ENCODE measurements at regions not wholly inside any gene's neighbourhood (a gene's known extent, or its start where the extent isn't known, plus 50 kb on each side); places are given as distances from the start of the nearest gene placed in this dataset.

DNA sequence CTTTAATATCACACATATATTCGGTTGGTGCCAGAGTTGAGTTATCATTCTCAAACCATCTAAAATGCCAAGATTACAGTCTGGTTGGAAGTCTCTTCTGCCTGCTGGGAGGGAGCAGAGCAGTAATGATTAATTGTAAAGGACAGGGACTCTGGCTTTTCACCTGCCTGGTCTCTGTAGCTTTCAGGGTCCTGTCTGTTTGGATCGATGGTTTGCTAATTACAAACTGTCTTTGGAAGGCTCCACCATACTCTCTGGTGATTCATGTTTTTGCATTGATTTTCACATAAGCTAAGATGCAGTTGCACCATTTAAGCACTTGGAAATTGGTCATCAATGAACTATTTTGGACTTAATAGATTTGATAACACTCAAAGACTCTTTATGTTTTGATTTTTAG lies 350.4 kb upstream of the SATB1 start:
- H3K27me3 ChIP-seq (replicated peaks; ENCODE audit: insufficient read depth) = no peaks in the 10 kb centered on the region
- H3K9ac ChIP-seq = no peak overlapping the region
- H2AFZ ChIP-seq = no peak overlapping the region
- no peaks in the 10 kb centered on the region for H3K4me1 ChIP-seq (ENCODE audit: insufficient read depth)
- no peak for DNase-seq
- in situ Hi-C loops (cut with MboI) = no loop called here
- H3K36me3 ChIP-seq (ENCODE audit: low read depth) = no peaks in the 10 kb centered on the region
- H4K20me1 ChIP-seq (ENCODE audit: insufficient read depth) = no peaks in the 10 kb centered on the region
- H3K9me2 ChIP-seq (ENCODE audit: insufficient read depth) = no peaks in the 10 kb centered on the region
- H3K4me2 ChIP-seq (ENCODE audit: unreplicated experiment) = no peak overlapping the region
- no peaks in the 10 kb centered on the region for H3K79me2 ChIP-seq (ENCODE audit: insufficient read depth)
- H3K9me3 ChIP-seq (ENCODE audit: low read depth) = no peaks in the 10 kb centered on the region
- H3F3A ChIP-seq (ENCODE audit: insufficient read depth) = no peaks in the 10 kb centered on the region
- WGBS, 2 experiments (ENCODE audit: low coverage in 1 of 2, low lambda C conversion rate in 2 of 2, missing lambda C conversion rate in 2 of 2) = 21 to 31% methylated on average over 2 of the region's 2 CpGs
- H3K27ac ChIP-seq = no peak overlapping the region
- TF ChIP-seq EZH2 (IDR thresholded peaks at IDR 0.05; ENCODE audit: insufficient read depth, poor library complexity, severe bottlenecking) (no peak), EZH2phosphoT487 (IDR thresholded peaks at IDR 0.05; ENCODE audit: insufficient read depth, low read depth) (no peak)
- H3K4me3 ChIP-seq = no peak overlapping the region

GRCh38 chr3:18774319-18775088 lies 349.4 kb upstream of the SATB1 start:
- in situ Hi-C loops (cut with MboI) = no loop called here
- no peaks in the 10 kb centered on the region for H3K79me2 ChIP-seq (ENCODE audit: insufficient read depth)
- TF ChIP-seq EZH2phosphoT487 (IDR thresholded peaks at IDR 0.05; ENCODE audit: insufficient read depth, low read depth) (no peak), EZH2 (IDR thresholded peaks at IDR 0.05; ENCODE audit: insufficient read depth, poor library complexity, severe bottlenecking) (no peak)
- no peaks in the 10 kb centered on the region for H3K4me1 ChIP-seq (ENCODE audit: insufficient read depth)
- H3F3A ChIP-seq (ENCODE audit: insufficient read depth) = no peaks in the 10 kb centered on the region
- no peak overlapping the region for H2AFZ ChIP-seq
- no peaks in the 10 kb centered on the region for H4K20me1 ChIP-seq (ENCODE audit: insufficient read depth)
- H3K9ac ChIP-seq = no peak overlapping the region
- H3K4me2 ChIP-seq (ENCODE audit: unreplicated experiment) = no peak overlapping the region
- no peaks in the 10 kb centered on the region for H3K27me3 ChIP-seq (replicated peaks; ENCODE audit: insufficient read depth)
- H3K9me2 ChIP-seq (ENCODE audit: insufficient read depth) = no peaks in the 10 kb centered on the region
- no peak overlapping the region for H3K27ac ChIP-seq
- H3K36me3 ChIP-seq (ENCODE audit: low read depth) = no peaks in the 10 kb centered on the region
- DNase-seq = no peak
- no peak overlapping the region for H3K4me3 ChIP-seq
- no peaks in the 10 kb centered on the region for H3K9me3 ChIP-seq (ENCODE audit: low read depth)
- 12 to 17% methylated on average over 2 of the region's 2 CpGs for WGBS, 2 experiments (ENCODE audit: low coverage in 1 of 2, low lambda C conversion rate in 2 of 2, missing lambda C conversion rate in 2 of 2)

GRCh38 chr3:18772699-18773305 lies 347.7 kb upstream of the SATB1 start:
- H3K27ac ChIP-seq = no peak overlapping the region
- no peak for DNase-seq
- no peaks in the 10 kb centered on the region for H3F3A ChIP-seq (ENCODE audit: insufficient read depth)
- no peaks in the 10 kb centered on the region for H3K4me1 ChIP-seq (ENCODE audit: insufficient read depth)
- no peaks in the 10 kb centered on the region for H3K79me2 ChIP-seq (ENCODE audit: insufficient read depth)
- no peaks in the 10 kb centered on the region for H3K36me3 ChIP-seq (ENCODE audit: low read depth)
- no peak overlapping the region for H3K9ac ChIP-seq
- TF ChIP-seq EZH2phosphoT487 (IDR thresholded peaks at IDR 0.05; ENCODE audit: insufficient read depth, low read depth) (no peak), EZH2 (IDR thresholded peaks at IDR 0.05; ENCODE audit: insufficient read depth, poor library complexity, severe bottlenecking) (no peak)
- no peaks in the 10 kb centered on the region for H4K20me1 ChIP-seq (ENCODE audit: insufficient read depth)
- no peak overlapping the region for H3K4me2 ChIP-seq (ENCODE audit: unreplicated experiment)
- no peak overlapping the region for H2AFZ ChIP-seq
- no peak overlapping the region for H3K4me3 ChIP-seq
- H3K9me3 ChIP-seq (ENCODE audit: low read depth) = no peaks in the 10 kb centered on the region
- H3K9me2 ChIP-seq (ENCODE audit: insufficient read depth) = no peaks in the 10 kb centered on the region
- no peaks in the 10 kb centered on the region for H3K27me3 ChIP-seq (replicated peaks; ENCODE audit: insufficient read depth)
- in situ Hi-C loops (cut with MboI) = no loop called here

GRCh38 chr3:18771931-18772330 lies 346.8 kb upstream of the SATB1 start:
- H2AFZ ChIP-seq = no peak overlapping the region
- no peak overlapping the region for H3K27ac ChIP-seq
- H3K4me2 ChIP-seq (ENCODE audit: unreplicated experiment) = no peak overlapping the region
- no peak overlapping the region for H3K9ac ChIP-seq
- TF ChIP-seq EZH2 (IDR thresholded peaks at IDR 0.05; ENCODE audit: insufficient read depth, poor library complexity, severe bottlenecking) = no peak
- TF ChIP-seq EZH2phosphoT487 (IDR thresholded peaks at IDR 0.05; ENCODE audit: insufficient read depth, low read depth) = no peak
- no peaks in the 10 kb centered on the region for H3K9me3 ChIP-seq (ENCODE audit: low read depth)
- H3K79me2 ChIP-seq (ENCODE audit: insufficient read depth) = no peaks in the 10 kb centered on the region
- DNase-seq = no peak
- no peaks in the 10 kb centered on the region for H3K27me3 ChIP-seq (replicated peaks; ENCODE audit: insufficient read depth)
- WGBS, 2 experiments (ENCODE audit: low coverage in 1 of 2, low lambda C conversion rate in 2 of 2, missing lambda C conversion rate in 2 of 2) = 25 to 28% methylated on average over 1 of the region's 1 CpG
- H3K4me1 ChIP-seq (ENCODE audit: insufficient read depth) = no peaks in the 10 kb centered on the region
- H3F3A ChIP-seq (ENCODE audit: insufficient read depth) = no peaks in the 10 kb centered on the region
- no peak overlapping the region for H3K4me3 ChIP-seq
- in situ Hi-C loops (cut with MboI) = no loop called here
- H3K9me2 ChIP-seq (ENCODE audit: insufficient read depth) = no peaks in the 10 kb centered on the region
- no peaks in the 10 kb centered on the region for H3K36me3 ChIP-seq (ENCODE audit: low read depth)
- H4K20me1 ChIP-seq (ENCODE audit: insufficient read depth) = no peaks in the 10 kb centered on the region

All from GM23248 (cell line).